ENCODE measurements at regions not wholly inside any gene's neighbourhood (a gene's known extent, or its start where the extent isn't known, plus 50 kb on each side); places are given as distances from the start of the nearest gene placed in this dataset.
"Not testable (repeated sequence)": the region's sequence is repeated elsewhere in the genome, so short reads cannot be mapped to it uniquely, and the experiment has no call there.

DNA sequence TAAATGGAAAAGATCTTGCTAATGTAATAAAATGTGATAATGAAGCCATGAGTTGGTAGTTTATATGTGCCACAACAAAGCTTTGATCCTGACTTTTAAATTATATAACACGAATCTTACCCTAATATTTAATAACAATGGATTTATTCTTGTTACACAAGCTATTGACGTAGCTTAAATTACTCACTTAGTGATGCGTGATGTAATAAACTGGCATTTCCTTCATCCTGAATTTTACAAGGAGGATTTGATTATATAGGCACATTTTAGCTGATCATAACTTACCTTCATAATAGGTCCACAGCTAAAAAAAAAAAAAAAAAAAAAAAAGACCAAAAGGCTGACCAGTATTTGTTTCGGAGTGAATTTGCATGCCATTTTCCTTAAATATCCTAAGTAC lies 76.2 kb upstream of the IVNS1ABP start:
- DNase-seq, result no peak

DNA sequence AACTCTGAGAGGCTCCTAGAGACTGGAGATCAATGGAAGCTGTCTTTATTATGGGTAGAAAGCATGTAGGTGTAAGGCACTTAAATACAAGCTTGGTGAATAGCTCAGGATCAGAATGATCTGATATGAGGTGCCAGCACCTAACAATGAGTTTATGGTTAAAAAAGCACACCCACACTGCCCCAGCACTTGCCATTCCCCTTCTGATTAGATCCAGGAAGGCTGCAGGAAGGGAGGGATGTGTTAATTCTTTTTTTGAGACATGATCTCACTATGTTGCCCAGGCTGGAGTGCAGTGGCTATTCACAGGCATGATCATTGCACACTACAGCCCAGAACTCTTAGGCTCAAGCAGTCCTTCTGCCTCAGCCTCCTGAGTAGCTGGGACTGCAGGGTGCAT lies 71.8 kb upstream of the IVNS1ABP start:
- DNase-seq, result no peak

DNA sequence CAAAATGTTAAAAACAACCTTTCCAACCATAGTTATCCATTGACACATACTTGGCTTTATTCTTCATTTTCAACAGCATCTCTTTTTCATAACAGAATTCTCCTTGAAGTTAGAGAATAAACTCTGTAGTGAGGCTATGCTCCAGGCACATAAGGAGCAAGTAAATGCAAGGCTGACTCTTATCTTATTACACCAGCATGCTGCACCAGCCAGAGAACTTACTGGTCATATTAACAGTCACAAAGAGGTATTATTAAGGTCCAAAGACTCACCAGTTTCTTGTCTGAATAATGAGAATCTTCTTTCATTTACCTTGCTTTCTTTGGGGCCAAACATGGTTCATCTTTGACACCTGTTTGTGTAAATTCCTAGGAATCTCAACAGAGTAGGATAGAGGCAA lies 71.3 kb upstream of the IVNS1ABP start:
- DNase-seq, result no peak

DNA sequence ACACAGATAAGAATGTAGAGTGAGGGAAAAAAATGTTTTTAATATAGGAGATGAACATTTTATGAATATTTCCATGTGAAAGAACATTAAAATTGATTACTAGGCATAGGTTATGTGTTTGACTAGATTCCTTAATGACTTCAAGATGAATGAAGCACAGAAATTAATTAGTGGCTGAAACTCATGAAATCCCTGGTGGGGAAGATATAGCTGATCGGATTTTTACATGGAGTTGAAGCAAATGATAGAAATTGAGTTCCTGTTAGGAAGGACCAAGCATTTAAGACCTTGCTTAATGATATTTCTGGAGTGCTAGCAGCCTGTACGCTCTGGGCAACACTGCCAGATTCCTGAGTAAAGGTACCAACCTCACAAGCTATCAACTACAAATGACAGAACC lies 68.9 kb upstream of the IVNS1ABP start:
- DNase-seq, result no peak

DNA sequence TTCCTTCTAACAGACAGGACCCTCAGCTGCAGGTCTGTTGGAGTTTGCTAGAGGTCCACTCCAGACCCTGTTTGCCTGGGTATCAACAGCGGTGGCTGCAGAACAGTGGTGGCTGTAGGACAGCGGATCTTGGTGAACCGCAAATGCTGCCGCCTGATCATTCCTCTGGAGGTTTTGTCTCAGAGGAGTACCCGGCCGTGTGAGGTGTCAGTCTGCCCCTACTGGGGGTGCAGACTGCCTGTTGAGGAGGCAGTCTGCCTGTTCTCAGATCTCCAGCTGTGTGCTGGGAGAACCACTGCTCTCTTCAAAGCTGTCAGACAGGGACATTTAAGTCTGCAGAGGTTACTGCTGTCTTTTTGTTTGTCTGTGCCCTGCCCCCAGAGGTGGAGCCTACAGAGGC lies 66.8 kb upstream of the IVNS1ABP start:
- not testable (repeated sequence) for DNase-seq

DNA sequence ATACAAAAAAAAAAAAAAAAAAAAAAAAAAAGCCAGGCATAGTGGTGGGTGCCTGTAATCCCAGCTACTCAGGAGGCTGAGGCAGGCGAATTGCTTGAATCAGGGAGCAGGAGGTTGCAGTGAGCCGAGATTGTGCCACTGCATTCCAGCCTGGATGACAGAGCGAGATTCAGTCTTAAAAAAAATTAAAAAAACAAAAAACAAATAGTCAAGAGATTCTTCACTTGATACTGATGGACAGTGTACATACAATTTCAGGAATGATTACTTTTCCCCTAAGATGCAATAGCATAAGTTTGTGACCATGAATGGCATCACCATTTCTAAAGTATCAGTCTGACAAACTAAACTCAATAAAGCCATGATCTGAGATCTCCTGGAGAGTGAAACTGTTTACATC lies 60.8 kb upstream of the IVNS1ABP start:
- no peak for DNase-seq

DNA sequence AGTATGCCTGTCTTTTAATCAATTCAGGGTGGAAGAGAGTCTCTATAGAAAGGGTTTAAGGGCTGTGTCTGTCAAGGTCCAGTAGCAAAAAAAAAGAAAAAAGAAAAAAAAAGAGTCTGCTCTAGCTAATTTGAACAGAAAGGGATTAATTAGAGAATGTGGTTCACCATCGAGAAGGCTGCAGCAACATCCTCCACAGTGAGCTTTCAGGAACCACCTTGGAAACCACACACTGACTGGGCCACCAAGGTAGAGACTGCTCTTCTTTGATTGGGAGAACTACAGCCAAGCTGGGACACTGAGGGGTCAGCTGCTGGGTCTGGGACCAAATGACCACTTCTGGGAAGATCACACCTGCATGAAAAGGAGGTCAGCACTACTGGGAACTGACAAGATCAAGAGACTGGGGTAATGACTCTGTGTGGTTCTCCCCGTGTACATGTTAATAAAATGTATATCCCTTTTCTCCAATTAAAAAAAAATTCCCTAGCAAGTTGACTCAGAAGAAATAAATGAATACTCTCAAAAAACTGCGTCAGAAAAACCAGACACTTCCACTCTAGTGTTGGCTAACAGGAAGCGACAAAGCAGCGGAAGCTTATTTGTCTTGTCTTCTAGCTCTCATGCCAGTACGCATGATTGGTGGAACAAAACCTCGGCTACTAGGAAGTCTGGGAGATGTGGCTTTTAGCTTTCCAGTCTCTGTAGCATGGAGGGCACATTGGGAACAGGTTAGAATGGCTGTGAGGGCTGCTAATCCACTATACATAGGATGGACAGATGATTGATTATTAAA lies 60.0 kb upstream of the IVNS1ABP start:
- DNase-seq, result no peak

DNA sequence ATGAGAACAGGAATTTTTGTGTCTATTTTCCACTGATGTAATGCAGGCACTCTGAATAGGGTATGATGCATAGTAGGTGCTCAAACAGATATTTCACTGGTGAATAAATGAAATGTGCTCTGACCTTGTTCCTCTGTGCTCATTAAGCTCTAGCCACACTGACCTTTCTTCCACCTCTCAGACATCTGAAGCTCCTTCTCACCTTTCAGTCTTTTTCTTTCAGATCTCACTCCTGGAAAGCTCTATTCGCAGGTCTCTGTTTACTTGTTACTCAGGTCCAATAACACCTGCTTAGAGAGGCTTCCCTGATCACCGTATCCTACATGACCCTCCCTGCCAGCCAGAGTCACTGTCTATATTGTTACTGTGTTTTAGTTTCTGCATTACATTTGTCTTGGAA lies 59.2 kb upstream of the IVNS1ABP start:
- no peak for DNase-seq

DNA sequence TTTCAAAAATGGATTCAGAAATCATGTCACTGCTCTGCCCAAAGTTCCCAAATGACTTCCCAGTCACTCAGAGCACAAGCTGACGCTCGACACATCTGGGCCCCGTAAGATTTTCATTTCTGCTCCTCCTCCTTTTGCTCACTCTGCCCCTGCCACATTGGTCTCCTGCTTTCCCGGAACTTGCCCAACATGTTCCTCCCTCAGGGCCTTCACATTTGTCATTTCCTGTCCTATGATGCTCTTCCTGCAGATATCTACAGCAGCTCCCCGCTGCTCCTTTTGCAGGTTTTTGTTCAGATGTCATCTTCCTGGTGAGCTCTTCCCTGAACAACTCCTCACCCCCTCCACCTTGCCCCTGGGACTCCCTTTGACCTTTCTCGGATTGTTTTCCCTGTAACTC lies 58.5 kb upstream of the IVNS1ABP start:
- DNase-seq, result no peak

DNA sequence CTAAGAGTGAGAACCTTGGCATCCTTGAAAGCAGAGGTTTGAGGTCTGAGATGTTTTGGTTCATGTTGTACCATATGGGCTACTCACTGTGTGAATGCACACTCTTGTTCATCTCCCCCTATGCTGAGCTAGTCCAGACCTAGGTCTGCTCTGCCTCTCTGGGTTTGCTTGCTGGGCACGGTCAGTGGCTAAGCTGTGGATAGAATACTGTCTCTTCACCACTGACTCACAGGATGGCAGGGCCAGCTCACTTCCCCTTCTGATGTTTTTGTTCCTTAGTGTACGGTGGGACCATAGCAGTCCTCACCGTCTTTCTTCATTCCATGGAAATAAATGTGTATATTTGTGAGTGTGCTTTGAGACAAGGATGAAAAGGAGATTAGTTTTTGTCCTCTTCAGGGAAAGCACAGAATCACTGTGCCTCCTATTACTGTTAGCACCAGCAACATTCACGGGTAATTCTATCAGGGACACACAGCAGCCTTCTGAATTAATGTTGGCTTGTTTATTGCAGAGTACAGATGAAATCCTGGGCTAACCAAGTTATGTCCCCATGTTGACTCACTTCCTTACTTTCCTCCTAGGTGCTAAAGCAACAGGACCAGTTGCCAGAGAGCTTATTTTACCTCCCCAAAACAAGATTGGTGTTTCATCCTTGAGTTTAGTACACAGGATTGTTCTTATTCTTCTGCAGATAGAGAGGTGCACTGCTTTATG lies 56.9 kb upstream of the IVNS1ABP start:
- DNase-seq, result no peak

DNA sequence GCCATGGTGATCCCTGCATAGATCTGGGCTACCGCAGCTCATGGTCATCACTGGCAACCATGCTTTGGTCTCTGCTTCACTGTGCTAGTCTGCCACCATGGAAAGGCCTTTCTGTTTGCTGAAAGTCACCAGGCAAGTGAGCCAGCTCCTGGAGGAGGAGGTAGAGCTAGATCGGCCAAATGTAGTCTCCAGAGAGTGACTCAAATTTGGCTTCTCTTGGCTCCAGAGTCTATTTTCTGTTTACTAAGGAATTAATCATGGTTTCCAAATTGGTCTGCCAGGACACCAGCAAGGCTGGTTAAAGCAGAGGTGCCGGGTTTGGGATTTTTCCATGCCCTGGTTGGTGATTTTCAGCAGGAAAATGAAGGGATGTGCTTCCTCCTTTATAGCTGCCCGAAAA lies 52.7 kb upstream of the IVNS1ABP start:
- DNase-seq, result no peak

DNA sequence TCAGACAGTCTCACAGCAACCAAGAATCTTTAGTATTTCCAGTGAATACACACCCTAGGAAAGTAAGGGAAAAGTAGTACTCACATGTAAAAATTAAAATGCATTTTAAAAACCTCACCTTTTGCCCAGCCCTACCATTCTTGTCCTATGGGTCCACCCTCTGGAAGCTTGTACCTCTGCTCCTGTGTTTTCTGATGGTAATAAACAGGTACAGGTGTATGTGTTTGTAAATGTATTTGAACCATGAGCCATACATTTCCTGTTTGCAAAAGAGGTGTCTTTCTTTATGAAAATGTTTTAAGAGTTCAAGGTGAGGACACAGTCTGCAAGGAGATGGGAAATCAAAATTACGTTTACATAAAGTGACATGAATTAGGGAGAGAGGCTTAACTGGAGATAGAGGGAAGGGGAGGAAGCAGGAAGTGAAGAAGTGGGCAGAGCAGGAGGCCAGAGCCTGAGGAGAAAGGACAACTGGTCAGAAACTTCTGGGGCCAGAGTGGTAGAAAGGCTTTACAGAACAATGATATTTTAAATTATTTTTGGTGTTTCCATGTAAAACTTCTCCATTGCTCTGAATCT lies 52.0 kb upstream of the IVNS1ABP start:
- DNase-seq, result no peak

DNA sequence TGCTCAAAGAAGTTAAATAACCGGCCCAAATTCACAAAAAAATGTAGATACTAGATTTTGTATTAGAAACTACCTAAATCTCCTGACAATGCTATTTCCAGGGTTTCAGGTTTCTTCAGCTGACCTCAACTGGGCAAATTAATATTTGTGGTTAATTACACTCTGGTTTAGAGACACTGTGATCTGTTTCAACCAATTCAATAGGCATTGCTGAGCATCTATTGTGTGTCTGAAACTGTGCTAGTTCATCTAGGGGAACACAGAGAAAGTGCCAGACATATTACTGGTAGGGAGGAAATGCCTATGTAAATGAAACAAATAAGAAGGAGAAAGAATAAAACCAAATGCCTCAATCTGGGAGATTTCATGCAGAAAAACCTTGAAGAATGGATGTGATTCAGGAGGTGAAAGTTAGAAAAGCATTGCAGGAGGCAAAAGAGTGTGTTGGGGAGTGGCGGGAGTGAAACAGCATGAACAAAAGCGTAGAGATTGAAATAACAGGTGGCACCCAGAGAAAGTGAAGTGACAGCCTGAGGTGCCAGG lies 51.3 kb upstream of the IVNS1ABP start:
- DNase-seq, result no peak

DNA sequence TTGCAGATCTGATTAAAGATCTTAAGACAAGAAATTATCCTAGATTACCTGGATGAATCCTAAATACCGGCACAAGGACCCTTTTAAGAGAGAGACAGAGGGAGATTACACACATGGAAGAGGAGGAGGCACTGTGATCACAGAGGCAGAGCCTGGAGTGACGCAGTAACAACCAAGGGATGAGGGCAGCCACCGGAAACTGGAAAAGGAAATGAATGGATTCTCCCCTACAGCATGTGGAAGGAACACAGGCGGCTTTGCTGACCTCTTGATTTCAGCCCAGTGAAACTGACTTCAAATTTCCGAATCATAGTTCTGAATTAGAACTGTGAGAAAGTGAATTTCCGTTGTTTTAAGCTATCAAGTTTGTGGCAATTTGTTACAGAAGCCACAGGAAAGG lies 50.2 kb upstream of the IVNS1ABP start:
- no peak for DNase-seq

Data from activated CD4-positive, alpha-beta T cell treated with anti-CD3 and anti-CD28 coated beads for 1 hour (primary cell).